8988T (cell line): ENCODE measurements at regions not wholly inside any gene's neighbourhood (a gene's known extent, or its start where the extent isn't known, plus 50 kb on each side); places are given as distances from the start of the nearest gene placed in this dataset.

Source experiments
- DNase-seq: peaks from one replicate; pipeline ENCODE4 v3.0.0; 2011

GRCh38 chr4:178311997-178312396 is 869.8 kb upstream of the AGA start:
- no peak for DNase-seq

DNA sequence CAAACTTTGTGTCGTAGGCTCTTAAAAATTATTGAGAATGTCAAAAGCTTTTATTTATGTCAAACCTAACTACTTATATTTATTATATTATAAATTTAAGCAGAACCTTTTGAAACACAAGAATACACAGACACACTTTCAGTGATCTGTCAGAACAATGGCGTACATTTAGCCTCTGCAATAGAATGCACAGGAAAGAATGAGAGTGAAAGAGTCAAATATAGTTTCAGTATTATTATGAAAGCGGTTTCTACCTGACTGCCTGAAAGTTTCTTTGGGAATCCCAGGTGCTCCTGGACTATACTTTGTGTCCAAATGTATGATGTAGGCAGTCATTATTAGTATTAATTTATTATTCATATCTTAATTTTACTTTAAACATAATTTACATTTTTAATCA is 872.0 kb upstream of the AGA start:
- no peak for DNase-seq

GRCh38 chr4:178316211-178316610 is 874.0 kb upstream of the AGA start:
- no peak for DNase-seq

DNA sequence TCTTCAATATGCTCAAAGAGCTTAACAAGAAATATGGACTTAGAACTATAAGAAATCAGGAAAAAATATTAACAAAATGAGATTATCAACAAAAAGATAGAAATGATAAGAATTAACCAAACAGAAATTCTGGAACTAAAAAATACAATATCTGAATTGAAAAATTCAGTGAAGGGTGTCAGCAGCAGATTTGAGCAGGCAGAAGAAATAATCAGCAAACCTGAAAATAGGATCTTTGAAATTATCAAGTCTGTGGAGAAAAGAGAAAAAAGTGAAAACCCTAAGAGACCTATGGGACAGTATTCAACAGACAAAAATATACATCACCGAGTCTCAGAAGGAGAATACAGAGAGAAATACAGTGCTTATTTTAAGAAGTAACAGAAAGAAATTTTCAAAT is 877.8 kb upstream of the AGA start:
- DNase-seq = no peak

GRCh38 chr4:178322524-178323183 is 880.4 kb upstream of the AGA start:
- DNase-seq = no peak

GRCh38 chr4:178329226-178329872 is 887.1 kb upstream of the AGA start:
- DNase-seq = no peak

DNA sequence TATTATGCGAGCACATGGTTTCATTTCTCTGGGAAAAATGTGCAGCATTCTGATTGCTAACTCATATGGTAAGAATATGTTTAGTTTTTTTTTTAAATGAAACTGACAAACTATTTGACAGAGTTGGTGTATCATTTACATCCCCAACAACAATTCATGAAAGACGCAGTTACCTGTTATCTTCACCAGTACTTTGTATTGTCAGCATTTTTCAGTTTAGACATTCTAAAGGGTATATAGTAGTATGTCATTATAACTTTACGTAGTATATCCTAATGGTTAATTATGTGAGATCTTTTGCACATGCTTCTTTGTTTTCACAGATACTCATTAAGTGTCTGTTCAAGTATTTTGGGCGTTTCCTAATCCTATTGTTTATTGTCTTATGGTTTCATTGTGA is 891.1 kb upstream of the AGA start:
- no peak for DNase-seq

- DNase-seq = no peak
These were observed 897.5 kb upstream of the AGA start for GRCh38 chr4:178339769-178340168.

- no peak for DNase-seq
These were observed 898.2 kb upstream of the AGA start for GRCh38 chr4:178340468-178340867.

DNA sequence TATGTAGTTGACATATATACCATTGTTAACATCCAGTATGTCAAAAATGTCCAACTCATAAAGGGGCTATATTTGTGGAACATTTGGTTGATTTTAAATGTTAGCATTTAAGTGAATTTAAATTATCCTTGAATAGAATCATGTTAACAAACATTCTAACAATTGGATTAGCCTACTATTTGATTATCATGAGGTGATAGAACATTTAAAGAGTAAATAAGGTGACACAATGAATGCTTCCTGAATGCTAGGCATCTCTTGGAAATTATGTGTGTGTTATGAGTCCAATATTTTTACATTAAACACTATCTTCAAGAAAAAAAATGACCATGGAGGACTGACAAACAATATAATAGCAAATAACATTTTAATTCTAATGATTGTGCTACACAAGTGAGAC is 901.9 kb upstream of the AGA start:
- no peak for DNase-seq

DNA sequence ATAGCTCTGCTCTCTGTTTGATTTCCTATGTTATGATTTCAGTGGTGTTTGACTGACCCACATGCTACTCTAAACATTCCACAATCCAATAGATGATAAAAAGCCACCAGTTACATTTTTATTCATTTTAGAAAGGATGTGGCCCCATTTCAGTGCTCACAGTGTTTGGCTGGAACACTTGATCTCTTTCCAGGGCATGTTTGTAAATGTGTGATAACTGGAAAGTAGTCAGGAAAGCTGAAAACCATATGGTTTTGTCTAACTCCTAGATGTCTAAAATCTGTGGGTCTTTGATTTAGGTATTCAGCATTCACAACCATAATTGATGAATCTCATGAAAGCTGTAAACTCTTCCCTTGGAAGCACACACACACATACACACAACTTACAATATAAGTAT is 904.9 kb upstream of the AGA start:
- no peak for DNase-seq

DNA sequence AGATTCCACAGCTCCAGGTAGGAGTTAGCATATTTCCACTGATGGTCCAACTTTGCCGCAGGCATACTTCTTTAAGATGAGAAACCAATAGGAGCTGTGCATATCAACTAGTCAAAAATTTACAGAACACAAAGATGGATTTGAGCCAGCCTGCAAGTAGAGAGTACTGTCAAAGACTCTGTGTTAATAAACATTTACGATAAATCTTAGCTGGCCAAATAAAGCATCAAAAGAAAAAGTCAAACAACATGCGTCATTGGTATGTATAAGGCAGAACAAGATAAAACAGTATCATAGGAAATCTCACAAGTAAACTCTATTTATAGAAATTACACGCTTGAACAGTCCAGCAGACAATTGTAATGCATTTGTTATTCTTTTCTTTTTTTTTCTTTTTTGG is 907.4 kb upstream of the AGA start:
- no peak for DNase-seq

- DNase-seq = no peak
These were observed 908.9 kb upstream of the AGA start for GRCh38 chr4:178351185-178351584.

DNA sequence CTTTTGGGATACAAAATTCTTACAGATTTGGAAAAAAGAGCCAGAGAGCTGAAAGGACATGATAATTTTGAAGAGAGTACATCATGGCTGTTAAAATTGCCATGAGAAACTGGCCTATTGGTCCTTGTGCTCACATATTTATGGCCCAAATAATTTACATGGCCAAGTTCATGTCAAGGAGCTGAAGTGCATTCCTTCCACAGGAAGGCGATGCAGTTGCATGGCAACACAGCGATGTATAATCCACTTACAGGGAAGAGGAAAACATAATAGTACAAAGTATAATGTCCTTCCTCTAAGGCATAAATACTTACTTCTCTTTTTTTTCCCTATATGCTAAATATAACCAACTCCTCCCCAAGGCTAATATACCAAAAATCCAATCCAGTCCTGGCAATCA is 914.5 kb upstream of the AGA start:
- DNase-seq = no peak

DNA sequence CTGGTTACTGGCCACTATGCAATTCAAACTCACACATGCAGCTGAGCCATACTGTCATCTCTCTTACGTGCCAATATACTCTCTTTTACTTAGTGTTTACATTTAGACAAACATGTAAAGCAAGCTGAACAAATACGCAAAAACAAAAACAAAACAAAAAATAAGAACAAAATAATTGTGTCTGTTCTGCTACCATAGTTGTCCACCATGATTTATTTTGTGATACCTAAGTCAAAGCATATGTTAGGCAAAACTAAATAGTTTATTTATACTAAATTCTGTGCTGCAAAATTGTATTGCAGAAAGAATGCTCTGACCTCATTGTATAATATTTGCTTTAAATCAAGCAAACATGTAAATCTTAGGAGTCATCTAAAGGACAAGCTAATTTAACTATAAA is 943.2 kb upstream of the AGA start:
- no peak for DNase-seq

GRCh38 chr4:178387756-178388155 is 945.5 kb upstream of the AGA start:
- no peak for DNase-seq

GRCh38 chr4:178395798-178396197 is 953.6 kb upstream of the AGA start:
- DNase-seq = no peak

GRCh38 chr4:178412455-178412854 is 970.2 kb upstream of the AGA start:
- no peak for DNase-seq

- DNase-seq = no peak
These were observed 971.8 kb upstream of the AGA start for GRCh38 chr4:178414042-178414441.

DNA sequence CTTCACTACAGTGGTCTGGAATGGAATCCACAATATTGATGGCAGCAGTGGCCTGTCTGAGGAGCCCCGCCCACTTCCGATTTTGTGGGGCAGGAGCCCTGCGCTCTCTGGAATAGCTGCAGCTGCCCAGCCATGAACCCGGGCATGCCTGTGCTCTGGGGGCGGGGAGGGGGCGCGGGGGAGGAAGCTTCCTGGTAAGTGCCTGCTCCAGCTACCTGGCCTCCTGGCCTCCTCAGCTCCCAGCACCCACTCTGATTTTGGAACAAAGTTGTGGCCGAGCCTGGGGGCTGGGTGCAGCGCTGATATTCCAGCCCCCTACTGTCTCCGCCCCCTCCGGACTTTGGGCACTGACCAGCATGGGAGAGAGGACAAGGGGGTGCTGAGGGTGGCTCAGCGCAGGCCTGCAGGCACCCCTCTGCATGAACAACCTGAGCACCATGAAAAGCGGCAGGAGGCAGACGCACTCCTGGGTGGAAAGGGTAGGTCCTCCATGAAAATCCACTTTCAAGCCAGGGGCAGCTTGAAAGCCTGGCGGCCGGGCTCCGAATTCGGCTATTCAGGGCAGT is 972.7 kb upstream of the AGA start:
- DNase-seq = no peak

GRCh38 chr4:178415925-178416324 is 973.7 kb upstream of the AGA start:
- DNase-seq = no peak

- no peak for DNase-seq
These were observed 981.1 kb upstream of the AGA start for GRCh38 chr4:178423366-178423765.

- no peak for DNase-seq
These were observed 984.6 kb upstream of the AGA start for GRCh38 chr4:178426871-178427270.

GRCh38 chr4:178427663-178428062 is 985.4 kb upstream of the AGA start:
- no peak for DNase-seq
